Stimulated activated CD4-positive, alpha-beta T cell treated with anti-CD3 and anti-CD28 coated beads, Interleukin-4, amount 100 ng/mL, for 1 hour (primary cell): ENCODE measurements at regions not wholly inside any gene's neighbourhood (a gene's known extent, or its start where the extent isn't known, plus 50 kb on each side); places are given as distances from the start of the nearest gene placed in this dataset.
"Not testable (repeated sequence)": the region's sequence is repeated elsewhere in the genome, so short reads cannot be mapped to it uniquely, and the experiment has no call there.

Experiments
- DNase-seq: peaks from one replicate; pipeline ENCODE4 v3.0.0-alpha.2; 2020

- DNase-seq, result not testable (repeated sequence)
Observed at GRCh38 chr13:90664200-90664599, 683.3 kb upstream of the MIR17HG start.

- no peak for DNase-seq
Observed at GRCh38 chr13:90673746-90674145, 673.7 kb upstream of the MIR17HG start.

GRCh38 chr13:90675129-90675528, 672.4 kb upstream of the MIR17HG start:
- DNase-seq, result no peak

- no peak for DNase-seq
Observed at GRCh38 chr13:90680826-90681225, 666.7 kb upstream of the MIR17HG start.

- DNase-seq, result no peak
Observed at GRCh38 chr13:90683711-90684131, 663.8 kb upstream of the MIR17HG start.

- no peak for DNase-seq
Observed at GRCh38 chr13:90686442-90686841, 661.0 kb upstream of the MIR17HG start.

- no peak for DNase-seq
Observed at GRCh38 chr13:90689111-90689510, 658.4 kb upstream of the MIR17HG start.

- DNase-seq, result no peak
Observed at GRCh38 chr13:90690458-90691080, 656.9 kb upstream of the MIR17HG start.

GRCh38 chr13:90696254-90696653, 651.2 kb upstream of the MIR17HG start:
- no peak for DNase-seq

GRCh38 chr13:90696656-90697055, 650.8 kb upstream of the MIR17HG start:
- DNase-seq, result no peak

- DNase-seq, result no peak
Observed at GRCh38 chr13:90700340-90700739, 647.1 kb upstream of the MIR17HG start.

GRCh38 chr13:90701264-90701663, 646.2 kb upstream of the MIR17HG start:
- no peak for DNase-seq

GRCh38 chr13:90702050-90702449, 645.4 kb upstream of the MIR17HG start:
- DNase-seq, result no peak

- no peak for DNase-seq
Observed at GRCh38 chr13:90706631-90707030, 640.9 kb upstream of the MIR17HG start.

GRCh38 chr13:90708128-90708527, 639.4 kb upstream of the MIR17HG start:
- no peak for DNase-seq

- no peak for DNase-seq
Observed at GRCh38 chr13:90709319-90709718, 638.2 kb upstream of the MIR17HG start.

- DNase-seq, result no peak
Observed at GRCh38 chr13:90710164-90710759, 637.2 kb upstream of the MIR17HG start.

- DNase-seq, result no peak
Observed at GRCh38 chr13:90713441-90714133, 633.9 kb upstream of the MIR17HG start.

GRCh38 chr13:90715485-90715884, 632.0 kb upstream of the MIR17HG start:
- no peak for DNase-seq

GRCh38 chr13:90717451-90717936, 630.0 kb upstream of the MIR17HG start:
- no peak for DNase-seq

GRCh38 chr13:90719461-90719860, 628.0 kb upstream of the MIR17HG start:
- DNase-seq, result no peak

- no peak for DNase-seq
Observed at GRCh38 chr13:90721937-90722336, 625.5 kb upstream of the MIR17HG start.

- no peak for DNase-seq
Observed at GRCh38 chr13:90723381-90723780, 624.1 kb upstream of the MIR17HG start.

- DNase-seq, result no peak
Observed at GRCh38 chr13:90726375-90726774, 621.1 kb upstream of the MIR17HG start.
